GM10248 (cell line): ENCODE measurements at regions not wholly inside any gene's neighbourhood (a gene's known extent, or its start where the extent isn't known, plus 50 kb on each side); places are given as distances from the start of the nearest gene placed in this dataset.
"Not testable (repeated sequence)": the region's sequence is repeated elsewhere in the genome, so short reads cannot be mapped to it uniquely, and the experiment has no call there.

Experiments
- CTCF ChIA-PET: fragments of 300-600 bp; sonication (Branson Sonifier 250); formaldehyde crosslinking; extraction: SDS; loops from one replicate; lab custom pipeline; 2021; ENCODE audit warnings: antibody characterized with exemption; lab: Yijun Ruan, JAX
- POLR2A ChIA-PET: fragments of 350-650 bp; sonication (Branson Sonifier 250); formaldehyde crosslinking; extraction: SDS; loops from one replicate; lab custom pipeline; 2020; ENCODE audit warnings: antibody characterized with exemption; lab: Yijun Ruan, JAX
- DNase-seq: peaks from one replicate; pipeline ENCODE4 v3.0.0; 2012; ENCODE audit errors: extremely low spot score
- CTCF ChIP-seq: IDR thresholded peaks from 2 replicates; pipeline ENCODE4 v1.5.1; 2012; ENCODE audit warnings: mild to moderate bottlenecking, low read depth; ENCODE audit errors: extremely low read depth, missing control alignments, control extremely low read depth

GRCh38 chr7:148489678-148490077 is 100.9 kb upstream of the C7orf33 start:
- TF ChIP-seq CTCF, result no peak
- ChIA-PET CTCF (interaction anchor here (1.1 kb wide), 1 partner anchor 10 kb away, joined by 3 read pairs; no protein-coding TSS in a partner anchor), POLR2A (no interaction called here)
- no peak for DNase-seq

GRCh38 chr7:148492157-148492860 is 98.3 kb upstream of the C7orf33 start:
- CTCF ChIA-PET, result interaction anchor here (0.9 kb wide), 1 partner anchor 9 kb away, joined by 3 read pairs; no protein-coding TSS in a partner anchor

GRCh38 chr7:148495605-148496004 is 95.0 kb upstream of the C7orf33 start:
- CTCF ChIA-PET, result interaction anchor here (1.2 kb wide), 1 partner anchor 9 kb away, joined by 4 read pairs; no protein-coding TSS in a partner anchor
- no peak for TF ChIP-seq CTCF

More at GRCh38 chr7:148492157-148492860, 98.3 kb upstream of the C7orf33 start:
- POLR2A ChIA-PET, result no interaction called here
- no peak for TF ChIP-seq CTCF
- DNase-seq, result no peak

GRCh38 chr7:148500978-148501377 is 89.6 kb upstream of the C7orf33 start:
- no peak for TF ChIP-seq CTCF
- CTCF ChIA-PET, result interaction anchor here (1.0 to 3.2 kb wide), 4 partner anchors 18 to 462 kb away, joined by 3 to 15 read pairs (median 3); no protein-coding TSS in a partner anchor
- POLR2A ChIA-PET, result no interaction called here

More at GRCh38 chr7:148495605-148496004, 95.0 kb upstream of the C7orf33 start:
- POLR2A ChIA-PET, result no interaction called here
- no peak for DNase-seq

GRCh38 chr7:148503900-148504487 is 86.6 kb upstream of the C7orf33 start:
- ChIA-PET POLR2A (no interaction called here), CTCF (interaction anchor here (1.0 to 3.2 kb wide), 9 partner anchors 8 to 562 kb away, joined by 3 to 24 read pairs (median 5); no protein-coding TSS in a partner anchor)
- DNase-seq, result peak; percentile 29
- peak; percentile 77 for TF ChIP-seq CTCF

More at GRCh38 chr7:148500978-148501377, 89.6 kb upstream of the C7orf33 start:
- no peak for DNase-seq

- TF ChIP-seq CTCF, result no peak
- DNase-seq, result no peak
- POLR2A ChIA-PET, result interaction anchor here (0.7 kb wide), 1 partner anchor 461 kb away, joined by 3 read pairs; no protein-coding TSS in a partner anchor
Measured at GRCh38 chr7:148505645-148506375, 84.8 kb upstream of the C7orf33 start.

GRCh38 chr7:148507064-148507573 is 83.4 kb upstream of the C7orf33 start:
- DNase-seq, result peak; percentile 69
- CTCF ChIA-PET, result interaction anchor here (1.0 to 3.0 kb wide), 2 partner anchors 20 to 456 kb away, joined by 3 to 16 read pairs; no protein-coding TSS in a partner anchor
- POLR2A ChIA-PET, result not testable (repeated sequence)

More at GRCh38 chr7:148505645-148506375, 84.8 kb upstream of the C7orf33 start:
- CTCF ChIA-PET, result interaction anchor here (1.4 to 3.0 kb wide), 6 partner anchors 10 to 458 kb away, joined by 3 to 24 read pairs (median 8); no protein-coding TSS in a partner anchor
